Adrenal gland (tissue), 5 donors: ENCODE measurements at regions not wholly inside any gene's neighbourhood (a gene's known extent, or its start where the extent isn't known, plus 50 kb on each side); places are given as distances from the start of the nearest gene placed in this dataset.

Experiments used
- POLR2A ChIP-seq, 2 donors: fragments of 450-650 bp; IDR thresholded peaks; one replicate each; pipeline ENCODE4 v1.6.1; 2017; ENCODE audit warnings: antibody characterized with exemption in 2 of 2, mild to moderate bottlenecking in 2 of 2, moderate library complexity in 1 of 2
- TF ChIP-seq, protein P1 (sequence below), 6 experiments: fragments of 450-650 bp in 4 of 6; fragments of 200-600 bp in 2 of 6; sonication (generic) in 1 of 6; IDR thresholded peaks; 1 replicate in 5 of 6; 2 replicates in 1 of 6; pipeline versions ENCODE4 v1.5.1 to v1.8.0; 2016 to 2021; ENCODE audit warnings: antibody characterized with exemption in 6 of 6, mild to moderate bottlenecking in 2 of 6, moderate library complexity in 1 of 6
- donor health status: DM: no; HTN: no; CAD: no.

GRCh38 chr6:112549749-112550148, 202.6 kb downstream of the RFPL4B start:
- TF ChIP-seq, protein P1, sequence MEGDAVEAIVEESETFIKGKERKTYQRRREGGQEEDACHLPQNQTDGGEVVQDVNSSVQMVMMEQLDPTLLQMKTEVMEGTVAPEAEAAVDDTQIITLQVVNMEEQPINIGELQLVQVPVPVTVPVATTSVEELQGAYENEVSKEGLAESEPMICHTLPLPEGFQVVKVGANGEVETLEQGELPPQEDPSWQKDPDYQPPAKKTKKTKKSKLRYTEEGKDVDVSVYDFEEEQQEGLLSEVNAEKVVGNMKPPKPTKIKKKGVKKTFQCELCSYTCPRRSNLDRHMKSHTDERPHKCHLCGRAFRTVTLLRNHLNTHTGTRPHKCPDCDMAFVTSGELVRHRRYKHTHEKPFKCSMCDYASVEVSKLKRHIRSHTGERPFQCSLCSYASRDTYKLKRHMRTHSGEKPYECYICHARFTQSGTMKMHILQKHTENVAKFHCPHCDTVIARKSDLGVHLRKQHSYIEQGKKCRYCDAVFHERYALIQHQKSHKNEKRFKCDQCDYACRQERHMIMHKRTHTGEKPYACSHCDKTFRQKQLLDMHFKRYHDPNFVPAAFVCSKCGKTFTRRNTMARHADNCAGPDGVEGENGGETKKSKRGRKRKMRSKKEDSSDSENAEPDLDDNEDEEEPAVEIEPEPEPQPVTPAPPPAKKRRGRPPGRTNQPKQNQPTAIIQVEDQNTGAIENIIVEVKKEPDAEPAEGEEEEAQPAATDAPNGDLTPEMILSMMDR (IDR thresholded peaks at IDR 0.05), result no peak
- TF ChIP-seq POLR2A (IDR thresholded peaks at IDR 0.05), result no peak
